ENCODE measurements at regions not wholly inside any gene's neighbourhood (a gene's known extent, or its start where the extent isn't known, plus 50 kb on each side); places are given as distances from the start of the nearest gene placed in this dataset.

- TF ChIP-seq CTCF (IDR thresholded peaks at IDR 0.05; ENCODE audit: low read depth, low read length, missing control alignments) = no peak
- no peak overlapping the region for H3K4me3 ChIP-seq (replicated peaks; ENCODE audit: low read depth, low read length)
- no peak for DNase-seq (ENCODE audit: extremely low read depth, low read depth)
These were observed 239.0 kb downstream of the TMX3 start for GRCh38 chr18:68475883-68476282.

- no peak for DNase-seq (ENCODE audit: extremely low read depth, low read depth)
- TF ChIP-seq CTCF (IDR thresholded peaks at IDR 0.05; ENCODE audit: low read depth, low read length, missing control alignments) = no peak
- H3K4me3 ChIP-seq (replicated peaks; ENCODE audit: low read depth, low read length) = no peak overlapping the region
These were observed 242.1 kb downstream of the TMX3 start for GRCh38 chr18:68472701-68473295.

GRCh38 chr18:68469049-68469625 is 245.8 kb downstream of the TMX3 start:
- no peak for TF ChIP-seq CTCF (IDR thresholded peaks at IDR 0.05; ENCODE audit: low read depth, low read length, missing control alignments)
- no peak for DNase-seq (ENCODE audit: extremely low read depth, low read depth)
- H3K4me3 ChIP-seq (replicated peaks; ENCODE audit: low read depth, low read length) = no peak overlapping the region

GRCh38 chr18:68467957-68468356 is 247.0 kb downstream of the TMX3 start:
- TF ChIP-seq CTCF (IDR thresholded peaks at IDR 0.05; ENCODE audit: low read depth, low read length, missing control alignments) = no peak
- no peak for DNase-seq (ENCODE audit: extremely low read depth, low read depth)
- no peak overlapping the region for H3K4me3 ChIP-seq (replicated peaks; ENCODE audit: low read depth, low read length)

GRCh38 chr18:68467329-68467728 is 247.6 kb downstream of the TMX3 start:
- H3K4me3 ChIP-seq (replicated peaks; ENCODE audit: low read depth, low read length) = no peak overlapping the region
- DNase-seq (ENCODE audit: extremely low read depth, low read depth) = no peak
- no peak for TF ChIP-seq CTCF (IDR thresholded peaks at IDR 0.05; ENCODE audit: low read depth, low read length, missing control alignments)

- H3K4me3 ChIP-seq (replicated peaks; ENCODE audit: low read depth, low read length) = no peak overlapping the region
- no peak for TF ChIP-seq CTCF (IDR thresholded peaks at IDR 0.05; ENCODE audit: low read depth, low read length, missing control alignments)
- no peak for DNase-seq (ENCODE audit: extremely low read depth, low read depth)
These were observed 248.2 kb downstream of the TMX3 start for GRCh38 chr18:68466672-68467071.

GRCh38 chr18:68462766-68463165 is 252.1 kb downstream of the TMX3 start:
- TF ChIP-seq CTCF (IDR thresholded peaks at IDR 0.05; ENCODE audit: low read depth, low read length, missing control alignments) = no peak
- DNase-seq (ENCODE audit: extremely low read depth, low read depth) = no peak
- H3K4me3 ChIP-seq (replicated peaks; ENCODE audit: low read depth, low read length) = no peak overlapping the region
